HL-60 (cell line): ENCODE measurements at regions not wholly inside any gene's neighbourhood (a gene's known extent, or its start where the extent isn't known, plus 50 kb on each side); places are given as distances from the start of the nearest gene placed in this dataset.

Experiments used
- GABPA ChIP-seq: IDR thresholded peaks from 2 replicates; pipeline ENCODE4 v1.6.1; 2012; ENCODE audit warnings: low read depth
- POLR2AphosphoS5 ChIP-seq: IDR thresholded peaks from 2 replicates; pipeline ENCODE4 v1.6.1; 2012; ENCODE audit warnings: low read depth
- TF ChIP-seq, protein P1 (sequence below): IDR thresholded peaks from one replicate; pipeline ENCODE4 v1.5.1; 2011; ENCODE audit warnings: low read length, control low read depth, inconsistent platforms; ENCODE audit not compliant: insufficient read depth
- TF ChIP-seq, protein P2 (sequence below): IDR thresholded peaks from 2 replicates; pipeline ENCODE4 v1.6.1; 2012; ENCODE audit warnings: low read depth; ENCODE audit not compliant: insufficient replicate concordance

DNA sequence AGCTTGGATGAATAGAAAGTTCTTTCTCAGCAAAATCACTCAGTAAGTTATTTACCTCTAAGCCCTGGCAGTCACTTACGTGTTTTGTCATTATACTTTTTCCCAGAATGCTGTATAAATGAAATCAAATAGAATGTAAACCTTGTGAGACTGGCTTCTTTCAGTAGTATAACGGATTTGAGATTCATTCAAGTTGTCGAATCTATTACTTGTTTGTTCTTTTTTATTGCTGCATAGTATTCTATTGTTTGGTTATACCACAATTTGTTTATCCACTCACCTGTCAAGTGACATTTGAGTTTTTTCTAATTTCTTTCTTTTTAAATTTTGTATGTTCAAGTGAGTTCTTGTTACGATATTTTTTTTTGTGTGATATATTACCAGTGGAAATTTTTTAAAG lies 381.6 kb downstream of the EDEM1 start:
- no peak for TF ChIP-seq GABPA
- no peak for TF ChIP-seq POLR2AphosphoS5
- TF ChIP-seq, protein P1, sequence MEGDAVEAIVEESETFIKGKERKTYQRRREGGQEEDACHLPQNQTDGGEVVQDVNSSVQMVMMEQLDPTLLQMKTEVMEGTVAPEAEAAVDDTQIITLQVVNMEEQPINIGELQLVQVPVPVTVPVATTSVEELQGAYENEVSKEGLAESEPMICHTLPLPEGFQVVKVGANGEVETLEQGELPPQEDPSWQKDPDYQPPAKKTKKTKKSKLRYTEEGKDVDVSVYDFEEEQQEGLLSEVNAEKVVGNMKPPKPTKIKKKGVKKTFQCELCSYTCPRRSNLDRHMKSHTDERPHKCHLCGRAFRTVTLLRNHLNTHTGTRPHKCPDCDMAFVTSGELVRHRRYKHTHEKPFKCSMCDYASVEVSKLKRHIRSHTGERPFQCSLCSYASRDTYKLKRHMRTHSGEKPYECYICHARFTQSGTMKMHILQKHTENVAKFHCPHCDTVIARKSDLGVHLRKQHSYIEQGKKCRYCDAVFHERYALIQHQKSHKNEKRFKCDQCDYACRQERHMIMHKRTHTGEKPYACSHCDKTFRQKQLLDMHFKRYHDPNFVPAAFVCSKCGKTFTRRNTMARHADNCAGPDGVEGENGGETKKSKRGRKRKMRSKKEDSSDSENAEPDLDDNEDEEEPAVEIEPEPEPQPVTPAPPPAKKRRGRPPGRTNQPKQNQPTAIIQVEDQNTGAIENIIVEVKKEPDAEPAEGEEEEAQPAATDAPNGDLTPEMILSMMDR, result no peak
- TF ChIP-seq, protein P2, sequence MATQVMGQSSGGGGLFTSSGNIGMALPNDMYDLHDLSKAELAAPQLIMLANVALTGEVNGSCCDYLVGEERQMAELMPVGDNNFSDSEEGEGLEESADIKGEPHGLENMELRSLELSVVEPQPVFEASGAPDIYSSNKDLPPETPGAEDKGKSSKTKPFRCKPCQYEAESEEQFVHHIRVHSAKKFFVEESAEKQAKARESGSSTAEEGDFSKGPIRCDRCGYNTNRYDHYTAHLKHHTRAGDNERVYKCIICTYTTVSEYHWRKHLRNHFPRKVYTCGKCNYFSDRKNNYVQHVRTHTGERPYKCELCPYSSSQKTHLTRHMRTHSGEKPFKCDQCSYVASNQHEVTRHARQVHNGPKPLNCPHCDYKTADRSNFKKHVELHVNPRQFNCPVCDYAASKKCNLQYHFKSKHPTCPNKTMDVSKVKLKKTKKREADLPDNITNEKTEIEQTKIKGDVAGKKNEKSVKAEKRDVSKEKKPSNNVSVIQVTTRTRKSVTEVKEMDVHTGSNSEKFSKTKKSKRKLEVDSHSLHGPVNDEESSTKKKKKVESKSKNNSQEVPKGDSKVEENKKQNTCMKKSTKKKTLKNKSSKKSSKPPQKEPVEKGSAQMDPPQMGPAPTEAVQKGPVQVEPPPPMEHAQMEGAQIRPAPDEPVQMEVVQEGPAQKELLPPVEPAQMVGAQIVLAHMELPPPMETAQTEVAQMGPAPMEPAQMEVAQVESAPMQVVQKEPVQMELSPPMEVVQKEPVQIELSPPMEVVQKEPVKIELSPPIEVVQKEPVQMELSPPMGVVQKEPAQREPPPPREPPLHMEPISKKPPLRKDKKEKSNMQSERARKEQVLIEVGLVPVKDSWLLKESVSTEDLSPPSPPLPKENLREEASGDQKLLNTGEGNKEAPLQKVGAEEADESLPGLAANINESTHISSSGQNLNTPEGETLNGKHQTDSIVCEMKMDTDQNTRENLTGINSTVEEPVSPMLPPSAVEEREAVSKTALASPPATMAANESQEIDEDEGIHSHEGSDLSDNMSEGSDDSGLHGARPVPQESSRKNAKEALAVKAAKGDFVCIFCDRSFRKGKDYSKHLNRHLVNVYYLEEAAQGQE, result no peak
